SK-N-MC (cell line): ENCODE measurements at regions not wholly inside any gene's neighbourhood (a gene's known extent, or its start where the extent isn't known, plus 50 kb on each side); places are given as distances from the start of the nearest gene placed in this dataset.

ENCODE experiments used
- EZH2 ChIP-seq: fragments of 200-600 bp; sonication (generic); IDR thresholded peaks from one replicate; pipeline ENCODE4 v1.6.1; 2017; ENCODE audit warnings: antibody characterized with exemption
- POLR2AphosphoS5 ChIP-seq: IDR thresholded peaks from 2 replicates; pipeline ENCODE4 v1.6.1; 2012; ENCODE audit warnings: mild to moderate bottlenecking, low read depth, low read length, borderline replicate concordance

DNA sequence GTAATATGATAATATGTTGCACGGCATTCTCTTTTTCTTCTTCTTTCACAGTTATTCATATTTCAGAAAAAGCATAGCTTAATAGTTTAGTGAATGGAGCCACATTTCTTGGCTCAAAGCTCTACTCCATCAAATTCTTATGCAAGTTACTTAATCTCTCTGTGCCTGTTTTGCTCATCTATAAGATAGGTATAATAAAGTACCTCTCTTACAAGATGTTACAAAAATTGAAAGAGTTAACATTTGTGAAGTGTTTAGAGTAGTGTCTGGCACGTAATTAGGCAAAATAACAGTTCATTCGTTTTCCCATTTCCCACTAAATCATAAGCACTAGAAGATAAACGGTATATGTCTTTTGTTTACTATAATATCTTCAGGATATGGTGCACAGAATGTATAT is 1304.4 kb upstream of the EYS start:
- TF ChIP-seq POLR2AphosphoS5, result no peak
- TF ChIP-seq EZH2, result no peak
